Neural cell (in vitro differentiated cells): ENCODE measurements at regions not wholly inside any gene's neighbourhood (a gene's known extent, or its start where the extent isn't known, plus 50 kb on each side); places are given as distances from the start of the nearest gene placed in this dataset.

ENCODE experiments used
- CTCF ChIP-seq: fragments of 450-650 bp; IDR thresholded peaks from 2 replicates; pipeline ENCODE4 v1.5.1; 2014; ENCODE audit warnings: antibody characterized with exemption, mild to moderate bottlenecking, moderate library complexity; ENCODE audit not compliant: poor library complexity, severe bottlenecking
- EP300 ChIP-seq: fragments of 450-650 bp; conservative IDR thresholded peaks from 2 replicates; pipeline ENCODE4 v1.6.1; 2014; ENCODE audit warnings: antibody characterized with exemption, mild to moderate bottlenecking, moderate library complexity; ENCODE audit not compliant: poor library complexity, severe bottlenecking
- EZH2 ChIP-seq: fragments of 200-600, 300-800 bp; shearing (Covaris generic), sonication (generic); IDR thresholded peaks from 2 replicates; pipeline ENCODE4 v1.6.1; 2014; ENCODE audit warnings: antibody characterized with exemption, low read length, borderline replicate concordance, mild to moderate bottlenecking; ENCODE audit not compliant: insufficient read depth, poor library complexity, severe bottlenecking
- MXI1 ChIP-seq: fragments of 450-650 bp; conservative IDR thresholded peaks from 2 replicates; pipeline ENCODE4 v1.6.1; 2014; ENCODE audit warnings: antibody characterized with exemption, mild to moderate bottlenecking; ENCODE audit not compliant: poor library complexity, severe bottlenecking
- RAD21 ChIP-seq: fragments of 450-650 bp; conservative IDR thresholded peaks from 2 replicates; pipeline ENCODE4 v1.6.1; 2014; ENCODE audit warnings: antibody characterized with exemption, mild to moderate bottlenecking, moderate library complexity
- REST ChIP-seq: IDR thresholded peaks from 2 replicates; pipeline ENCODE4 v1.6.1; 2012; ENCODE audit warnings: borderline replicate concordance
- SMC3 ChIP-seq: fragments of 450-650 bp; conservative IDR thresholded peaks from 2 replicates; pipeline ENCODE4 v1.6.1; 2014; ENCODE audit warnings: antibody characterized with exemption, mild to moderate bottlenecking, moderate library complexity; ENCODE audit not compliant: poor library complexity
- TAF1 ChIP-seq: IDR thresholded peaks from 2 replicates; pipeline ENCODE4 v1.6.1; 2012; ENCODE audit warnings: low read depth

GRCh38 chr19:33871605-33872004, 74.9 kb downstream of the KCTD15 start:
- TF ChIP-seq EZH2 (no peak), CTCF (no peak), REST (no peak), RAD21 (no peak), EP300 (no peak), TAF1 (no peak), SMC3 (no peak), MXI1 (no peak)
